ENCODE measurements at regions not wholly inside any gene's neighbourhood (a gene's known extent, or its start where the extent isn't known, plus 50 kb on each side); places are given as distances from the start of the nearest gene placed in this dataset.

- intact Hi-C loops (cut with DNase I), result no loop called here
- no peak for DNase-seq
These were observed 148.4 kb downstream of the MACROH2A1 start for GRCh38 chr5:135250671-135251070.

- intact Hi-C loops (cut with DNase I), result no loop called here
- DNase-seq, result peak in 1 of 10 donors; percentile 34
These were observed 149.4 kb downstream of the MACROH2A1 start for GRCh38 chr5:135249658-135250057.

GRCh38 chr5:135248801-135249231, 150.2 kb downstream of the MACROH2A1 start:
- intact Hi-C loops (cut with DNase I), result no loop called here
- peak in 1 of 10 donors; percentile 64 for DNase-seq

GRCh38 chr5:135246923-135247795, 151.9 kb downstream of the MACROH2A1 start:
- DNase-seq, result peak in 2 of 10 donors; percentile 68 to 81
- intact Hi-C loops (cut with DNase I), result no loop called here

GRCh38 chr5:135246605-135246922, 152.5 kb downstream of the MACROH2A1 start:
- intact Hi-C loops (cut with DNase I), result no loop called here
- DNase-seq, result peak in 5 of 10 donors; percentile 37 to 89 (median 73)

- intact Hi-C loops (cut with DNase I), result no loop called here
- DNase-seq, result peak in 2 of 10 donors; percentile 20 to 34
These were observed 153.2 kb downstream of the MACROH2A1 start for GRCh38 chr5:135245521-135246499.

DNA sequence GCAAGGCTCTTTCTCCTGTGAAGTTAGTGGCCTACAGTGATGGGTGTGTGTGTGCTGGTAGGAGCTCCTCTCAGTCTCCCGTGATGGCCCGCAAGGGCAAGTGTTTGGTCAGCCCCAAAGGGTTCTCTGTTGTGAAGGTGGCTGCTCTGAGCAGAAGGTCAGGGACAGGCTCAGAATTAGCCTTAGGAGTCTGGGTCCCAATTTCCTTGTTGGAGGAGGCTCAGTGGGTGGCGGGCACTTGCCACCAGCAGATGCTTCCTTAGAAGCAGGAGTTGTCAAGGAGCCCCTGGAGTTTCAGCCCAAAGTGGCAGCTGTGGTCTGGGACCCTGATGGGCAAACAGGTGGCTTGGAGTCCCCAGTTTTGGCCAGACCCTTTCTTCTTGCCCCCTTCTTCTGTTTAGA, 154.4 kb downstream of the MACROH2A1 start:
- peak in 1 of 10 donors; percentile 55 for DNase-seq
- intact Hi-C loops (cut with DNase I), result no loop called here

GRCh38 chr5:135243556-135244285, 155.3 kb downstream of the MACROH2A1 start:
- peak in 3 of 10 donors; percentile 22 to 75 (median 73) for DNase-seq

GRCh38 chr5:135242866-135243555, 156.0 kb downstream of the MACROH2A1 start:
- DNase-seq, result peak in 4 of 10 donors; percentile 29 to 84 (median 56)
- intact Hi-C loops (cut with DNase I), result no loop called here

More at GRCh38 chr5:135243556-135244285, 155.3 kb downstream of the MACROH2A1 start:
- intact Hi-C loops (cut with DNase I), result no loop called here

DNA sequence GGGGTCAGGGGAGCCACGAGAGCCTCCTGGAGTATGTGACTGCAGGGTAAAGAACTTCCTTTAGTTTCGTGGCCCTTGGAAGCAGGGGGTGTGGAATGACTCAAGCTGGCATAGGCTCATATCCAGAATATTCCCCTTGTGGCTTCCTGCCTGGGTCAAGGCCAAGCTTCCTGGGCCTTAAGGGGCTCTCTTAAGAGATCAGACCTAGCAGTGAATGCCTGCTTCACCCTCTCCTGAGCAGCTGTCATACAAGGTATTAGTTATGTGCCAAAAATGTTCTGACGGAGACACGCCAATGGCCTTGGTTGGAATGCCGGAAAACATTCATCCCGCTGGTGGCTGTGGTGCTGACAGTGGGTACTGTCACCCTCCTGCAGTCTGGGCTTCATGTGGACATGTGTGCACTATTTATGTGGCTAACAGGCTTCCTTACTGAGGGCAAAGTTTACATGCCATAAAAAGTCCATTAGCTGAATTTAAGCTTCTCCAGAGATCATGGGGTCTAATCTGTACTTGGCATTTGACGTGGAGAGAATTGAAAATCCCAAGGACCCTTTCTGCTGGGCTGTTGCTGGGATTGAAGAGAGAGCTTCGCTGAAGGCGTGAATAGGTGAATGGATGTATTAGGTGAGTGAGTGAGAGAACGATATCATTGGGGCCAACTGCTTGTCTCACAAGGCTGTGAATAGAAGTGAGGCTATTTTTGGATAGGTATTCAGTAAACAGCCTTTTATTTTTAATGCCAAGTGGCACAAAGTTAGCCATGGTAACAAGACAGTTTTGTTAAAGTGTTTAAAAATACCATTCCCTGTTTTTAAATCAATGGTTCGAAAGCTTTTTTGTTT, 156.8 kb downstream of the MACROH2A1 start:
- peak in 2 of 10 donors; percentile 24 to 26 for DNase-seq
- intact Hi-C loops (cut with DNase I), result no loop called here

DNA sequence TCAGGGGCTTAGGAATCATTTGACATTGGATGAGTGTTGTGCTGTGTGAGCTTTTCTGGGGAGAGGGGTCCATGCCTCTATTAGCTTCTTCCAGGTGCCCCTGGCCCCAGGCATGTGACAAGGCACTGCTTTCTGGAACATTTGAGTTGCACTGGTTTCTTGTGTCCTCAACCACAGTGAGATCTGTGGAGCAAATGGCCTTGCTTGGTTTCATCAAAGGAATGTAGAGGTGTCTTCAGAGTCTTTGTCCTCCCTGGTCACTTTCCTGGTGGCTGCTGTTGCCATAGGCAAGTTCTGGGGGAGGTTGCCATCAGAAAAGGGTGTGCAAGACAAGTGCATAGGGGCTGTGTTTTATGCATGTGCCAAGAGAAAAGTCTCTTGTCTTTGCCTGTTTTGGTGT, 157.5 kb downstream of the MACROH2A1 start:
- DNase-seq, result peak in 1 of 10 donors; percentile 8
- intact Hi-C loops (cut with DNase I), result no loop called here

DNA sequence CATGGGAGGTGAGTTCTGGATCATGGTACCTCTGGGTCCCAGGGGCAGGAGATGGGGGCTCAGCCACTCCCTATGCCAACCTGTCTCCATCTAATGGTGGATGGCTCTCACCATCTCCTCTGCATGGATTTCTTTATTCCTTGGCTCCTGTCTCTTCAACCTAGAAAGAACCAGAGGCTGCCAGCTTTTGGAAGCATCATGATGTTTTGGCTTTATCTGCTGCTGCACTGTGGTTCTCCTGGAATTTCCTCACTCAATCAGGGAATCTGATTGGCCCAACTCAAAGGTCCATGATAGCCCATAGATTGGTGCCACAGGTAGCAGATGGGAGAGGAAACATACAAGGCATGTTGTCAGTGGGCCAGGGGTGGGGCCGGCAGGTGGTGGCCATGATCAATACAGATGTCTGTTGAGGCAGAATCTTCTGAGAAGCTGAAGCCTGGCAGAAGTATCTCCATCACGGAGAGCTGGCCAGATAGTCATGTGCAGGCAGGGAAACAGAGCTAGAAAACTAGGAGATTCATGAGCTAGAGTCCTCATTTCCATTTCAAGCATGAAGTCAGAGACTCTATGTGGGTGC, 158.2 kb downstream of the MACROH2A1 start:
- intact Hi-C loops (cut with DNase I), result no loop called here
- peak in 1 of 10 donors; percentile 57 for DNase-seq

DNA sequence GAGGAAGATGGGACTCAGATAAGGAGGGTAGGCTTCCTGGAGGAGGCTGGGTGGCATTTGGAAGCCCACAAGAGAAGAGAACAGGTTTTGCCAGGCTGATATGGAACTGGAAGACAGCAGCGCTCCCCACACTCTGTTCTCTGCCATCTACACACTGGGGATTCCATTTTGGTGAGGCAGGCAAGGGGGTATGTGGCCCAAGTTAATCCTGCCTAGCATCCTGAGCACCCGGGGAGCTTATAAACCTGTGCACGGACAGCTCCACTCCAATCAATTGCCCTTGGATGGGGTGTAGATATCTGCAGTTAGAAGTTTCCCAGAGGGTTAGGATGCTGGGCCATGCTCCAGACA, 158.8 kb downstream of the MACROH2A1 start:
- DNase-seq, result peak in 1 of 10 donors; percentile 26
- intact Hi-C loops (cut with DNase I), result no loop called here

DNA sequence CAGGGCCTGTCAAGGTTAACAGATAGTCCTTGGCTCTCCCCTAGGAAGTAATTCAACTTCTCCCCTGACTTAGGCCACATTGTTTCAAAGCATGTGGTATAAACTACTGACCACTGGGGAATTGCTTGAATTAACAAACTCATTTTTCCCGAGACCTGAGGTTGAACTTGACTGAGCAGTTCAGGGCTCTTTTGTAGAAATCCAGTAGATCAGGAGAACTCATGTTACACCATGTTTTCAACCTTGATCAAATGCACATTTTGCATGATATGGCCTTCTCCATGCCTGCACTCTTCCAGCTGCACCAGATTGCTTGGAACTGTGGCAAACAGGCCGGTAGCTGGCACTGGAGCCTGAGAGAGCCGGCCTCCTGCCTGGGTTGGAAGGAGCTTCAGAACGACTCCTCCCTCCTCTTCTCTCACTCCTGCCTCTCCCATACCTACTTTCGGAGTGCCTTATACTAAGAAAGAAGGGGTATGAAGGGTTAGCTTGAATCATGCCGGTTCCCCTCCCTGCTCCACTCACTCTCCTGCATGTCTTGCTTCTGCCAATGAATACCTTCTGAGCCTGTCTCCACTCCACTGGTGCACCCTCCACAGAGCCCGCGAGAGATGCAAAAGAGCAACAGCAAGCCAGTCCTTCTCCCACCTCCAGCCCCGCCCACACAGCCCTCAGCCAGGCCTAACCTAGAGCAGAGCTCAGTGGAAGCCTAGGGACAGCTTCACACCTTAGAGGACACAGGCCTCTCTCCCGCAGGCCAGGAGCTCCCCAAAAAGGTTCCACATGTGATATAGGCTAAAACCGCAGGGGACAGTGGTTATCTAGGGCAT, 159.4 kb downstream of the MACROH2A1 start:
- intact Hi-C loops (cut with DNase I), result no loop called here
- DNase-seq, result peak in 4 of 10 donors; percentile 19 to 90 (median 72)

DNA sequence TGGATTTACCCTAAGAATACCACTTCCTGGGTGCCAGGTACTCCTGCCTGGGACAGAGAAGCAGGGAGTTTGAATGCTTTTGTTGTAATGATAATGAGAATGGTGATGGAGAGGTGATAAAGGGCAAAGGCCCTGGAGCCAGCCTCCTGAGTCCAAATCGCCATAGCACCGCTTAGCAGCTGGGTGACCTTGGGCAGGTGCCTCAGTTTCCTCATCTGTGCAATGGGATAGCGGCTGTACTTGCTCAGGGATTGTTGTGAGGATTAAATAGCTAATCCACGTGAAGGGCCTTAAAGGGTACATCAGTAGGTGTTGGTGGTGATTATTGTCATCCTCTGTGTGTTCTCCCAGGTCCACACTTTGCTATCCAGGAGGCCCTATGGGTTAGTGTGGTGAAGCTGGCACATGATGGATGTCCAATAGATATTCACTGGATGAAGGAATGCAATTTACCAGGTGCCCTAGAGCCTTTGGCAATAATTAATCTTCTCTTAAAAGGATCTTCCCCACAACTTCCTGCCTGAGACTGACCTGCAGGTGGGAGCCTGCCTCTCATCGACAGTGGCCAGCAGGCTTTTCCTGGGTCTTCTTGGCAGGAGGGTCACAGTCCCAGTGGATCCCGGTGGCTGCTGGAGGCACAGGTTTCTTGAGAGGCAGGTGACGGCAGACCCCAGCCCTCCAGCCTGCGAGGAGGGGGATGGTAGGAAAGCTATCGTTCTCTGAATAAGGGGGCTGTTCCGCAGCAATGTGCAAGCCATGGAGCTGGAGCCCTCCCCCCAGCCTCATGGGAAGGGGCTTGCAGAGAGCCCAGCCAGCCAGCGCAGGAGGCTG, 160.2 kb downstream of the MACROH2A1 start:
- intact Hi-C loops (cut with DNase I), result no loop called here
- DNase-seq, result peak in 2 of 10 donors; percentile 35 to 54

DNA sequence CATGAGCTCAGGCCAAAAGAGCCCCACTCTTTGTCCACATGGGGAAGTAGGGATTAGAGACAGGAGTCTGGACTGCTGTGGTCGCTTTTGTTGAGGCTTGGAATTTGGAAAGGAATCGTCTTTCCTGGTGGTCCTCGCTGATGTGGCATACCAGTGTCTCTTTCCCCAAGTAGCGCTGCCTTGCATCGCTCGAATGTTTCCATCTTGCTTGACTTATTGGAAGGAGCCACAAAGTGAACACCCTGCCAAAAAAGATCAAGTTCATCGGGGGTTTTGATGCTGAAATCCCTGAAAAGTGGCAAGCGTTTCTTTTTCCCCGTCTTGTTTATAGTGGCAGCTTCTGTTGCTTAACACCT, 161.3 kb downstream of the MACROH2A1 start:
- peak in 1 of 10 donors; percentile 14 for DNase-seq
- intact Hi-C loops (cut with DNase I), result no loop called here
